ENCODE measurements at regions not wholly inside any gene's neighbourhood (a gene's known extent, or its start where the extent isn't known, plus 50 kb on each side); places are given as distances from the start of the nearest gene placed in this dataset.

GRCh38 chr5:124477062-124477461 lies 269.4 kb downstream of the ZNF608 start:
- TF ChIP-seq TAF1 (IDR thresholded peaks at IDR 0.05; ENCODE audit: borderline replicate concordance, insufficient read depth, low read length) (no peak), POLR2AphosphoS5 (IDR thresholded peaks at IDR 0.05; ENCODE audit: low read depth, low read length) (no peak), SIN3A (IDR thresholded peaks at IDR 0.05; ENCODE audit: borderline replicate concordance, insufficient read depth, low read length) (no peak), FOXP2 (optimal IDR thresholded peaks at IDR 0.05; ENCODE audit: borderline replicate concordance, extremely low read depth, extremely low read length, insufficient read depth) (no peak)
